Embryonic facial prominence (tissue), 1 donor: ENCODE measurements at regions not wholly inside any gene's neighbourhood (a gene's known extent, or its start where the extent isn't known, plus 50 kb on each side); places are given as distances from the start of the nearest gene placed in this dataset.

Experiments
- DNase-seq: peaks from one replicate; pipeline ENCODE4 v3.0.0-alpha.2; 2016; ENCODE audit errors: extremely low spot score

- peak; percentile 21 for DNase-seq
Observed at GRCh38 chr1:114224196-114224907, 70.7 kb upstream of the SYT6 start.

- DNase-seq: no peak
Observed at GRCh38 chr1:114222920-114223319, 69.3 kb upstream of the SYT6 start.

- no peak for DNase-seq
Observed at GRCh38 chr1:114219172-114219868, 65.7 kb upstream of the SYT6 start.

GRCh38 chr1:114218361-114219171 lies 64.9 kb upstream of the SYT6 start:
- no peak for DNase-seq

- DNase-seq: no peak
Observed at GRCh38 chr1:114216431-114217173, 62.9 kb upstream of the SYT6 start.

GRCh38 chr1:114215436-114215835 lies 61.8 kb upstream of the SYT6 start:
- no peak for DNase-seq

- no peak for DNase-seq
Observed at GRCh38 chr1:114214016-114214415, 60.3 kb upstream of the SYT6 start.

GRCh38 chr1:114209971-114210370 lies 56.3 kb upstream of the SYT6 start:
- DNase-seq: no peak

- DNase-seq: no peak
Observed at GRCh38 chr1:114208714-114209113, 55.0 kb upstream of the SYT6 start.

GRCh38 chr1:114208106-114208505 lies 54.4 kb upstream of the SYT6 start:
- no peak for DNase-seq

GRCh38 chr1:114207635-114208034 lies 54.0 kb upstream of the SYT6 start:
- DNase-seq: no peak

GRCh38 chr1:114206392-114206791 lies 52.7 kb upstream of the SYT6 start:
- no peak for DNase-seq

- DNase-seq: no peak
Observed at GRCh38 chr1:114203595-114204128, 50.0 kb upstream of the SYT6 start.
